Femur (tissue), 1 donor: ENCODE measurements at regions not wholly inside any gene's neighbourhood (a gene's known extent, or its start where the extent isn't known, plus 50 kb on each side); places are given as distances from the start of the nearest gene placed in this dataset.
"Not testable (repeated sequence)": the region's sequence is repeated elsewhere in the genome, so short reads cannot be mapped to it uniquely, and the experiment has no call there.

Experiments used
- DNase-seq: peaks from one replicate; pipeline ENCODE4 v3.0.0-alpha.2; 2017

DNA sequence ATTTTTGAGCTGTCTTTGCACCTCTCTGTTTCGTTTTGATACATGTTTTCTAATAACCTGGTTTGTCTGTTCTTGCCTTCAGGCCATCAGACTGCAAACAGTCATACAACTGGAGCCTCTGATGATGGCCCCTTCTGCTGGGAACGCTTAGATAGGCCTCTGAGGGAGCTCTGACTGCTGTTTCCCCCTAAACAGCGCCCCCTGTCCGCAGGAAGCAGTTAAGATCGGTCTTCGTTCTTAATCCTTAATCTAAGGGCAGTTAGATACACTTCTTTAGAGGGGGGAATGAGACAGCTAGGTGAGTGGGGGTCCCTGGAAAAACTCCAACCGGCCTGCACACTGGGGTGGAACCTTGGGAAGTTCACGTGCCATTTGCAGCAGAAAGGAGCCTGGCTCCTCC, 1338.8 kb upstream of the SEL1L start:
- DNase-seq: no peak

DNA sequence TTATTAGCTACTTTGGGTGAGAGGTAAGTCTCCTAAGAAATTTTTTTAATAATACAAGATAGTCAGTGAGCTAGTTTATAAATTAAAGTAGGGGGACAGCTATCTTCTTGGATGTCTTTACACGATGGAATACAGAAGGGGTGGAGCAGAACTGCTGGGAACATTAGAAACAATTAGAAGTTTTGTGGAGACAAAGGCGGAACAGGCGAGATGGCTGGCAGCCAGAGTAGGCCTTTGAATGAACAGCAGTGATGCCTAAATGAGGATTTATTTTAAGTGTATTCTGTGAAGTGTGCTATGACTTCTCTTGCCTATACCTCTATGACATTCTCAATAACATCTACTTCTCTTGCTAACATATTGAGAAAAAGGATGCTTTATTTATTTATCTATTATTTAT, 1345.3 kb upstream of the SEL1L start:
- no peak for DNase-seq

GRCh38 chr14:82879949-82880535, 1346.4 kb upstream of the SEL1L start:
- DNase-seq: no peak

DNA sequence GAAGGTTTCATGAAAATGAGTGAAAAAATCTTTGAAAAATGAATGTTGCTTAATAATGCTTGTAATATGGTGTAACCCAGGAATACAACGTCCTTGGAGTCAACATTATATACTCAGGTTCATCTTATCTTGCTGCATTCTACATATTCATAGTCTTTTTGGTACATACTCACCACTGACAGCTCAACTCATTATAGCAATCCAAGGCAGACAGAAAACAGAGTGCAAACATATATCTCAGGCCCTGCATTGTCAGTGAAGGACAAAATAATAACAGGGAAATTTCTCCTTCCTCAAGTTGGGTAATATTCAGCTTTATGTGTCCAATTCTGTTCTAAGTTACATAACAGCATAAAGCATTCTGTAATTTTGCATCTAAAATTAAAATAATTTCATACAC, 1353.0 kb upstream of the SEL1L start:
- DNase-seq: no peak

GRCh38 chr14:82889701-82890100, 1356.0 kb upstream of the SEL1L start:
- DNase-seq: no peak

GRCh38 chr14:82896476-82896875, 1362.8 kb upstream of the SEL1L start:
- no peak for DNase-seq

DNA sequence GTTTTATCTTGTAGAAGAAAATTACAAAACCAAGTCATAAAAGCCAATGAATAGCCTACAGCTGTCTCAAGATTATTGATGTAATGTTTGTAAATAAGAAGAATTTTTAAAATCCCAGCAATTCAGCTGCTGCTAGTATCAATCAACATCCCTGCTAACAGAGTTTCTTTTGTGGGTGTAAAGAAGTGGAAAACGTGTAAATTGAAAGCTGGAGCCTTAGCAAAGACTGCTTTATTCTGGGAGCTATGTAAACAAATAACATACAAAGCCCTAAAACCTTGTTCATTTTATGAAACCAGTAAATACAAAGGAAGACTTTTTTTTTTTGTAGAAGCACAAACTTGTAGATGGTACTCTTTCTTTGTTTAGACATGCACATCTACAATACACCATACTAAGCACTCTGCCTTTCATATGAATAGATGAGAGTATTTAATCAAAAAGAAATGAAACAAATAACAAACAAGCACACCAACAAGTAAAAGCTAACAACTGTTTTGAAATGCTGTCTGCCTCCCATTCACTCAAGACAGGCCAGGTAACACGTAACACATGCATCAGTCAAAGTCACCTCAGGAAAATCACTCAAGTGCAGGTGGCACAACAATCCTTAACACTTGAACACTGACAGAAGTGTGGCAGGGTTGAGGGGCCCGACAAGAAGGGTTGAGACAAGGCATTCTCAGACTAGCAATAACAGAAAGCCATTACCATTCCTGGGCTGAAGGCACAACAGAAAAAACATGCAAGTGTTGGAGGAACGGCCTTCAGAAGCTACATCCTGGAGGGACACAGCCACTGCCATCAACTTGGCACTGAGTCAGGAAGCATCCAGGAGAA, 1364.0 kb upstream of the SEL1L start:
- DNase-seq: no peak

GRCh38 chr14:82905762-82906161, 1372.1 kb upstream of the SEL1L start:
- no peak for DNase-seq

DNA sequence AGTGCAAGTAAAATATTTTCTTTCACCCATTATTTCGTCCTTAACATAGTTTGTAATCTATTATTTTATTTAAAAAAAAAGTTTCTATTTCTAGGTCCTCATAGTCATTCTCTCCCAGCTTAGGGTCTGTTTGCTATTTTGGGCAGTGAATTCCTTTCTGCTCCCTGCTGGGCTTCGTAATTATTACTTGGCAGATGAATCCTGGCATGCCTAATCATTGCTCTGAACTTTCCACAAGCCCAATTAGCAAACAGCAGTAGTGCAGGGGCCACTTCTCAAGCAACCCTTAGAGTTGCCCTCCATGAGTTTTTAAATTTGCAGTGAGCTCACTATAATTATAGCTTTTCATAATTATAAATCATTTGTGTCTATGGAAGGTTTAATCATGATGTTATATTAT, 1378.3 kb upstream of the SEL1L start:
- no peak for DNase-seq

DNA sequence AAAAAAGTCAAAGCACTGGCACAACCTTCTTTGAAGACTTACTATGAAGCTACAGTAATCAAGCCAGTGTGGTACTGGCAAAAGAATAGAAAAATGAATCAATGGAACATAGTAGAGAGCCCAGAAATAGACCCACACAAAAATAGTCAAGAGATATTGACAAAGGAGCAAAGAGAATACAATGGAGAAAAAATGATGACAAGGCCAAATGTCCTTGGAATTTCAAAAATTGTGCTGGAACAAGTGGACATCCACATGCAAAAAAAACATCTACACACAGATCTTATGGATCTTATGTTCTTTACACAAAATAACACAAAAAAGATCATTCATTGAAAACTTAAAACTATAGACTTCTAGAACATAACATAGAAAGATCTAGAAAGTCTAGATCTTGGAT, 1379.7 kb upstream of the SEL1L start:
- no peak for DNase-seq

DNA sequence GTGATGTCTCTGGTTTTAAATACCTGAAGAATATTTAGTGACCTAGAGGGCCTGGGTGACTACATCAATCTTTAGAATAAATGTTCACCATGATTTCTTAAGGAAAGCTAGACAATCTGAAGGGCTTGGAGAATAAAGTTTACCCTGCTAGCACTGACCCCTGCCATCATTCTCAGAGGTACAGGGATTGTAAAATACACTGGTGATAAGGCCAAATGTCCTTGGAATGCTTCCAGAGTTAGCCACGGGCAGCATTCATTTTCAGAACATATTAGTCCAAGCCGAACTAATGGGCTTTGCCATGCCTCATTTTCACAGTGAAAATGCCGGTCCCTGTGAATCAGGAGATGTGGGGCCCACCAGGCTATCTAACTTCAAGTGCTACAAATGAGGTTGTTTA, 1381.7 kb upstream of the SEL1L start:
- DNase-seq: no peak

- no peak for DNase-seq
Observed at GRCh38 chr14:82935691-82936090, 1402.0 kb upstream of the SEL1L start.

GRCh38 chr14:82951171-82951570, 1417.5 kb upstream of the SEL1L start:
- no peak for DNase-seq

DNA sequence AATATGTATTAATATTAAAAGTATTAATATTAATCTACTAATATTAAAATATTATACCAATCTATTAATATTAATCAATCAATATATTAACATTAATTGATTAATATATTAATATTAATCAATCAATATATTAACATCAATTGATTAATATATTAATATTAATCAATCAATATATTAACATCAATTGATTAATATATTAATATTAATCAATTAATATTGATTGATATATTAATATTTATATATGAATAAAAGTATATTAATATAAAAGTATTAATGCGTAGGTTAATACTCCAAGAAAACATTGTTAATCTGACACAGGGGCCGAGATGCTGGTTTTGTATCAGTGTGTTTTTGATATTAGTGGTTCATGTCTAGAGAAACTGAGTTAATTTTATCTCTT, 1430.1 kb upstream of the SEL1L start:
- DNase-seq: no peak

DNA sequence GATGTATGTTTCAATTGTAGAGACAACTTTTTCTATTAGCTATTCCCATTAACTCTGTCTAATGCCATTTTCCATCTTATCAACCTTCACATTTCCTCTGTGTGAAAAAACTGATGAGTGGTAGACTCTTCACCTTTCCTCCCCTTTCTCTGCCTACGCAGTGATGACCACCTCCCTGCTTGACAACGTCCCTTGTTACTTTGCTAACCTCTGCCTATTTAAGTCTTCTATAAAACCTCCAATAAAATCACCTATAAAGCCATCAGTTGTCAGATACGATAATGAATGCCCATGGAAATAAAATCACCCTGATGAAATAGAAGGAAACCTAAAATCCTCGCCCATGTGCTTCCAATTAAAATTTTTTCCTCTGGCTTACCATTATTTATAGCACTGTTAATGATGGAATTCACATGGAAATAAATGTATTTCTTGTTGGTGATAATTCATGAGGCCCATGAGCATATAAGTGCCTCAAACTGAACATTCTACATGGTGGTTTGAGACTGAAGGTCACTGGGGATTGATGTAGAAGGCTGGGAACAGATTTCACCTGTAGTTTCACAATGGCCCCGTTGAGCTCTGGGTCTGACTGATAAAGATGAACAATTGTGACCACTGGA, 1454.0 kb upstream of the SEL1L start:
- DNase-seq: no peak

DNA sequence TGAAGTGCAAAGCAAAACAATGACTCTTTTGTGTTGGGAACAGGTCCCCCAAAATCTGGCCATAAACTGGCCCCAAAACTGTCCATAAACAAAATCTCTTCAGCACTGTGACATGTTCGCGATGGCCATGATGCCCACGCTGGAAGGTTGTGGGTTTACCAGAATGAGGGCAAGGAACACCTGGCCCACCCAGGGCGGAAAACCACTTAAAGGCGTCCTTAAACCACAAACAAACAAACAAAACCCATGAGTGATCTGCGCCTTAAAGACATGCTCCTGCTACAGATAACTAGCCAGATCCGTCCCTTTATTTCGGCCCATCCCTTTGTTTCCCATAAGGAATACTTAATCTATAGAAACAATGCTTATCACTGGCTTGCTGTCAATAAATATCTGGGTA, 1460.9 kb upstream of the SEL1L start:
- not testable (repeated sequence) for DNase-seq

DNA sequence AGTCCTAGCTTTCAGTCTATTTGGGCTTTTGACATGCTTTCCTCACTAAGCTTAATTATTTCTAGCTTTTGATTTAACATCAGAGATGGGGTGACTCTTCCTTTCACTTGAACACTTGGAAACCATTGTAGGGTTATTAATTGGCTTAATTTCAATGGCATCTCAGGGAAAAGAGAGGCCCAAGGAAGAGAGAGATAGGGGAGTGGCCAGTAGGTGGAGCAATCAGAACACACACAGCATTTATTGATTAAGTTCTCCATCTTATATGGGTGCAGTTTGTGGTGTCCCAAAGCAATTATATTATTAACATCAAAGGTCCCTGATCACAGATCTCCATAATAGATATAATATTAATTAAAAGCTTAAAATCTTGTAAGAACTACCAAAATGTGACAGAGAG, 1466.1 kb upstream of the SEL1L start:
- DNase-seq: no peak

- DNase-seq: no peak
Observed at GRCh38 chr14:83004456-83005006, 1470.9 kb upstream of the SEL1L start.

- DNase-seq: no peak
Observed at GRCh38 chr14:83006121-83006670, 1472.5 kb upstream of the SEL1L start.

DNA sequence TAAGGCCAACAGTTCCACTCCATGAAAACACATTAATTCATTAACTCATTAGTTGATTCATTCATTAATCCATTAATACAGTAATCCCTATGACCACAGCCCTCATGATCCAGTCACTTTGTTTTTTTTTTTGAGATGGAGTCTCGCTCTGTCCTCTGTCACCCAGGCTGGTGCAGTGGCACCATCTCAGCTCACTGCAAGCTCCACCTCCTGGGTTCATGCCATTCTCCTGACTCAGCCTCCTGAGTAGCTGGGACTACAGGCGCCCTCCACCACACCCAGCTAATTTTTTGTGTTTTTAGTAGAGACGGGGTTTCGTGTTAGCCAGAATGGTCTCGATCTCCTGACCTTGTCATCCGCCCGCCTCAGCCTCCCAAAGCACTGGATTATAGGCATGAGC, 1473.4 kb upstream of the SEL1L start:
- DNase-seq: not testable (repeated sequence)

GRCh38 chr14:83007641-83008225, 1474.1 kb upstream of the SEL1L start:
- DNase-seq: no peak

DNA sequence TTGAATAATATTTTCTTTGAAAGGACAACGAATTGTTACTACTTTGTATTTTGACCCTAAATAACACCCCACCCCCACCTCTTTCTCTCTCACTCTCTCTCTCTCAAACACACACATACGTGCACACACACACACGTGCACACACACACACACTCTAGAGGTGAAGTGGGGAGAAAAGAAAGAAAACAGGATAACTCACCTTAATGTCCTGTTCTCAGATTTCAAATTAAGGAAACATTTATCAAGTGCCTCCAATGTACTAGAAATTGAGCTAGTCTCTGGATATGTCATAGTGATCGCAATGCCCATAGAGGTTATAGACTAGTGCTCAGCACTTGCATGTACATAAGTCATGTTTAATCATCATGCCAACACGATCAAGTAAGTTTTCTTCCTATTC, 1483.6 kb upstream of the SEL1L start:
- DNase-seq: no peak

DNA sequence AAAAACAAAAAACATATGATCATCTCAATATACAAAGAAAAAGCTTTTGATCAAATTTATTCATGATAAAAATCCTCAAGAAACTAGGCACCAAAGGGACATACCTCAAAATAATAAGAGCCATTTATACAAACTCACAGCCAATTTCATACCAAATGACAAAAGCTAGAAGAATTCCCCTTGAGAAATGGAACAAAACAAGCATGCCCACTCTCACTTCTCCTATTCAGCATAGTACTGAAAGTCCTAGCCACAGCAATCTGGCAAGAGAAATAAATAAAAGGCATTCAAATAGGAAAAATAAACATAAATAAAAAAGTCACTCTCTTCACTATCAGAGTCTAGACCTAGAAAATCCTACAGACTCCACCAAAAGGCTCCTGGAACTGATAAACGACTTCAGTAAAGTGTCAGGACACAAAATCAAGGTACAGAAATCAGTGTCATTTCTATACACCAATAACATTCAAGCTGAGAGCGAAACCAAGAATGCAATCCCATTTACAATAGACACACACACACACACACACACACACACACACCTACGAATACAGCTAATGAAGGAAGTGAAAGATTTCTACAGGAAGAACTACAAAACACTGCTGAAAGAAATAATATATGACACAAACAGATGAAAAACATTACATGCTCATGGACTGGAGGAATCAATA, 1486.2 kb upstream of the SEL1L start:
- no peak for DNase-seq
